GM21825 (cell line): ENCODE measurements at regions not wholly inside any gene's neighbourhood (a gene's known extent, or its start where the extent isn't known, plus 50 kb on each side); places are given as distances from the start of the nearest gene placed in this dataset.

Source experiments
- ATAC-seq: cut with Tn5 transposase; IDR thresholded peaks from one replicate; pipeline ENCODE4 v1.9.1; 2021; ENCODE audit warnings: mild to moderate bottlenecking, moderate library complexity; ENCODE audit not compliant: unreplicated experiment

GRCh38 chr18:56383349-56383748 is 255.0 kb downstream of the TXNL1 start:
- ATAC-seq: no peak

GRCh38 chr18:56382541-56382940 is 255.9 kb downstream of the TXNL1 start:
- no peak for ATAC-seq

GRCh38 chr18:56381196-56381595 is 257.2 kb downstream of the TXNL1 start:
- ATAC-seq: no peak

GRCh38 chr18:56380685-56381084 is 257.7 kb downstream of the TXNL1 start:
- ATAC-seq: no peak

GRCh38 chr18:56379256-56379655 is 259.1 kb downstream of the TXNL1 start:
- no peak for ATAC-seq

GRCh38 chr18:56377231-56377630 is 261.2 kb downstream of the TXNL1 start:
- ATAC-seq: no peak

DNA sequence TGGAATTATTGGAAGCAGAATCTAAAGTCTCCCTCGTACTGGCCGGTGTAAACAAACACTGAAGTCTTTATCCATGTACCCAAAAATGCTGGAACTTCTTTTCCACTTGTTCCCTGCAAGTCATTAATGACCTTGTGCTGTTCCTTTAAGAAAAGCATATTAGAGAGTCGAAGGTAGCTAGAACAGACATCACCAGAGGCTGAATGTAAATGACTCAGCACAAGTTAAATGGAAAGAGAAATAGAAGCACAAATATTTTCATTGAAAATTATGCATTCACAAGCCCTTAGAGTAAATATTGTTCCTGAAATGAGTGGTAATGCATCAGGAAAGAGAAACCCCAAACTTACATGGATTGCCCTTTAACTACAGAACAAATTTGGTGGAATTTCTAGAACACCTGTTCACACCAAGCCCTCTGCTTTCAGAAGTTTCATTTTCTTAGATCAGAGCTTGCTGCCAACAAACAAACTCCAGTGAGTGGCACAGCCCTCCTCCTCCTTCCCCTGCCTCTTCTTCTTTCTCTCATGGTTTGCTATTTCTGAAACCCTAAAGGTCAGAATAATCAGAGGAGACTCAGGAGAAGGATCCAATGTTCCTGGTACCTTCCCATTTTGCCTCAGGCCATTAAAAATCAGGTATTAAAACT is 264.3 kb downstream of the TXNL1 start:
- ATAC-seq: no peak

- ATAC-seq: no peak
These were observed 264.8 kb downstream of the TXNL1 start for GRCh38 chr18:56373601-56374000.

DNA sequence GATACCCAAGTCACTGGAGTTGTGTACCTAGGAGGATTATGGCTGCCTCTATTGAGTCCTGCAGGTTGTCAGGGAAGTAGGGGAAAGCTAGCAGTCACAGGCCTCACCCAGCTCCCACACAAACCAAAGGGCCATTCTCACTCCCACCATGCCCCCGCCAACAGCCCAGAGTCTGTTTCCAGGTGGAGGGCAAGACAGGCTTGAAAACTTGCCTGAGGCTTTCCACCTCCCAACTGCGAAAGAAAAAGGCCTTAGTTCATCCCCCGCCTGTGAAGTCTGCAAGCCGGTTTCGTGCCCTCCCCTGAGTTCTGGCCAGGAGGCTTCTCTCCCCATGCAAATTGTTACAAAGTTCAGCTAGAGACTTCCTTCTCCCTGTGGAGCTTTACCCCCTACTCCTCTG is 270.3 kb downstream of the TXNL1 start:
- no peak for ATAC-seq

- ATAC-seq: no peak
These were observed 279.6 kb downstream of the TXNL1 start for GRCh38 chr18:56358608-56359280.

GRCh38 chr18:56353663-56354260 is 284.6 kb downstream of the TXNL1 start:
- ATAC-seq: no peak

DNA sequence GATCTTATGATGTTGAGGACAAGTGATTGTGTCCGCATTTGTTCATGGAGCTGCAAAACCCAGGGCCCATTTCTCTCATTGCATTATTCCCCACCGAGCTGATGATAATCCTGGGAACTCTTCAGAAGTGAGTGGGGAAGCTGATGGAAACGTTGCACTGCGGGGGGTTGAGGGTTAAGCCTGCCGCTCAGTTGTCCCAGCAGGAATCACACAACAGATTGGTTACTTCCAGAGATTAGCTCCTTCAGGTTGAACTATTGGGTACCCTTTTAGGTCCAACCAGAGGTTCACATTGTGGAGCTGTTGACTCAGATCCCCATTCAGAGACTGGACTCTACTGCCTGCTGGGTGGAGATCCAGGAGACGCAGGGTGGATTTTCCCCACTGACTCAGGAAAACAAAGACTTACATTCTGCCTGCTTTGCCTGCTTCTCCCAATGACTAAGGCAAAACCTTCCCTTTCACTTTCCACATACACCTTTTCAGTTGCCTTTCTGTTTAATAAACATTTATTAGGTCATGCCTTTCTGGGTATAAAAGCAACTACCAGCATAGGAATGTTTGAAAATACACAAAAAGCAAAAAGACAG is 286.4 kb downstream of the TXNL1 start:
- ATAC-seq: no peak

DNA sequence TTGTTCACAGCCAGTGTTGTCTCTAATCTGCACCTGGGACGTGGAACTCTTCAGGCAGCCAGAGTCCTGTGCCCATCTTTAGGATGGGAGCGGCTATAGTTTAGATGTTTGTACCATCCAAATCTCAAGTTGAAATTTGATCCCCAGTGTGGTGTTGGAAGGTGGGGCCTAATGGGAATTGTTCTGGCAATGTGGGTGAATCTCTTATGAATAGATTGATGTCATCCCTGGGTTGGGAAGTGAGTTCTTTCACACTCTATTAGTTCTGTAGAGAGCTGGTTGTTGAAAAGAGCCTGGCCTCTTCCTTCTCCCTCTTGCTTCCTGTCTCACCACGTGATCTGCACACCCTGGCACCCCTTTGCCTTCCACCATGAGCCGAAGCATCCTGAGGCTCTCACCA is 300.9 kb downstream of the TXNL1 start:
- no peak for ATAC-seq

GRCh38 chr18:56333839-56334238 is 304.6 kb downstream of the TXNL1 start:
- ATAC-seq: no peak

- no peak for ATAC-seq
These were observed 305.2 kb downstream of the TXNL1 start for GRCh38 chr18:56333146-56333545.

DNA sequence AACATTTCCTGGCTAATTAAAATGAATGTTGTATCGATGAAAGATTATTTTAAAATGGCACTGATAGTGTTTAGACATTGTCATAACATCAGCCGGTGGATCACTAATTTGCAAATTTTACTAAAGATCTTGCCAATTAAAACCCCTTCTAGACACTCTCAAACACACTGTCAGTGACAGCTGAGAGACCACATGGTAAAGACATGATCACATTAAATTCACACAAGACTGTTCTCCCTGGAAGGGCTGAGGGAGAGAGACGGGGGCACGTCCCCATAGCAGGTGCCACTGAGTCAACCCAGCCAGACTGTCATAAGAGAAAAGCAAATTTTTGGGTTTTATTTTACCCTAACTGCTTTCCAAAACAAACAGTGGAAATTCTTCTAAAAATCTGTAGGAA is 306.0 kb downstream of the TXNL1 start:
- ATAC-seq: no peak

GRCh38 chr18:56330366-56331110 is 307.9 kb downstream of the TXNL1 start:
- no peak for ATAC-seq

DNA sequence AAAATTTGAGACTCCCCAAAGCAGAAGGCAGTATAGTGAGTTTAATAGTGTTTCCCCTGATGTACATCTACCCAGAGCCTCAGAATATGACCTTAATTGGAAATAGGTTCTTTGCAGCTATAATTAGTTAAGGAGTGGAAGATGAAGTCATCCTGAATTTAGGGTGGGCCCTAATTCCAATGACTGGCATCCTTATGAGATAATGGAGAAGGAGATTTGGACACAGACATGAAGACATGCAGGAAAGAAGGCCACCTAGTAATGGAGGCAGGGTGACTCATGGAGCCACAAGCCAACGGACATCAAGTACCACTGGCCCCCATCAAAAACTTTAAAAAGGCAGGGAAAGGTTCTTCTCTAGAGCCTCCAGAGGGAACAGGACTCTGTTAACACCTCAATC is 308.9 kb downstream of the TXNL1 start:
- no peak for ATAC-seq

- no peak for ATAC-seq
These were observed 311.1 kb downstream of the TXNL1 start for GRCh38 chr18:56327191-56327885.

DNA sequence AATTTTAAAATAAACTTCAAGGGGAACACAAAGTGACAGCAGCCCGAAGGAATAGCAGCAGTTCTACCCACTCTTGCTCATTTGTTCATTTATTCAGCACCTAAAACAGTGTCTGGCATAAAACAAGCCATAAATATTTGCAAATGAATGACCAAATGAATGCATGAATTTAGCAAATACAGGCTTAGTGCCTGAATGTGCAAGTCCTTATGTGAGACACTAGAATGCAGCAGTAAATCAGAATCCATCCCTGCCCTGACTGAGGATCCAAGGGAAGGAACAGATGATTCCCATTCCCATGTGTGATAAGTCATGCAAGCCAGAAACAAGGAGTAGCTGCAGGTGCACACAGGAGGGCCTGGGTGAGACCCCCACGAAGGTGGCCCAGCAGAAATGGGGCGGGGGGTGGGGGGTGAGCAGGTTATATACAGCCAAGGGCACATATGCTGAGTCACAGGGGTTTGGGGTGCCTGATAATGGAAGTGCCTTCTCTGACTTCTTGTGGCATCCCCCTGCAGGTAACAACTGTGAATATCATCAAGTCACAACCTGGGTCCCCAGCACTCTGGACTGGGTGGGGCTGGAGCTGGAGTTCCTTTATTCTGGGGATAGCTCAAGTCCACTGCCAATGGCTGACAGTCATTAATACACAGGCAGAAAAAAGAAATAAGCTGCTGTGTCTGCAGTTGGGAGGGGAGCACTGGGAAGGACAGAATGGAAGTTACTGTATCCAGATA is 311.9 kb downstream of the TXNL1 start:
- no peak for ATAC-seq
